H1 (cell line): ENCODE measurements at regions not wholly inside any gene's neighbourhood (a gene's known extent, or its start where the extent isn't known, plus 50 kb on each side); places are given as distances from the start of the nearest gene placed in this dataset.

Experiments
- CTCF ChIA-PET: fragments of 300-600 bp; sonication (Branson Sonifier 250); formaldehyde crosslinking; loops from one replicate; lab custom pipeline; 2021; ENCODE audit not compliant: partially characterized antibody; lab: Charles Lee
- POLR2A ChIA-PET: fragments of 300-600 bp; sonication (Branson Sonifier 250); formaldehyde crosslinking; loops from one replicate; lab custom pipeline; 2021; ENCODE audit warnings: inconsistent platforms; ENCODE audit not compliant: partially characterized antibody; lab: Charles Lee
- DNase-seq, 2 experiments: peaks; one replicate each; pipeline versions ENCODE4 v3.0.0 to v3.0.0-alpha.2; 2010 to 2022; ENCODE audit warnings: low spot score in 2 of 2, low read depth in 1 of 2, mixed read lengths in 1 of 2
- FAIRE-seq: peaks from 2 replicates; lab custom pipeline; 2011; peaks lifted over from hg19 to GRCh38; lab: Jason Lieb, UNC
- H2AFZ ChIP-seq: 2 replicates; pipeline ENCODE4 v1.8.1; 2012; ENCODE audit warnings: low read length, inconsistent platforms
- H2AK5ac ChIP-seq: 2 replicates; pipeline ENCODE4 v1.6.1; 2013; ENCODE audit warnings: low read depth, low read length
- H2BK120ac ChIP-seq: replicated peaks from 2 replicates; pipeline ENCODE3; 2013; ENCODE audit warnings: low read depth, low read length, inconsistent platforms
- H2BK12ac ChIP-seq: 2 replicates; pipeline ENCODE4 v1.6.1; 2013; ENCODE audit warnings: low read depth, low read length
- H2BK15ac ChIP-seq: 2 replicates; pipeline ENCODE4 v1.6.1; 2013; ENCODE audit warnings: low read length
- H2BK20ac ChIP-seq: 2 replicates; pipeline ENCODE4 v1.6.1; 2013; ENCODE audit warnings: low read length
- H2BK5ac ChIP-seq: 2 replicates; pipeline ENCODE4 v1.6.1; 2013; ENCODE audit warnings: low read depth, low read length
- H3K14ac ChIP-seq: 2 replicates; pipeline ENCODE4 v1.6.1; 2013; ENCODE audit warnings: inconsistent platforms; ENCODE audit not compliant: insufficient read length
- H3K18ac ChIP-seq: 2 replicates; pipeline ENCODE4 v1.6.1; 2013; ENCODE audit warnings: low read length; ENCODE audit errors: extremely low read depth
- H3K23ac ChIP-seq: 2 replicates; pipeline ENCODE4 v1.6.1; 2013; ENCODE audit warnings: inconsistent platforms; ENCODE audit not compliant: insufficient read length
- H3K23me2 ChIP-seq: 2 replicates; pipeline ENCODE4 v1.6.1; 2013; ENCODE audit warnings: low read depth, low read length
- H3K27ac ChIP-seq: 2 replicates; pipeline ENCODE4 v1.6.1; 2011; ENCODE audit warnings: low read depth, low read length, inconsistent platforms
- H3K27me3 ChIP-seq, 4 experiments: replicated peaks in 1 of 4; 1 replicate in 1 of 4; 2 replicates in 3 of 4; pipeline versions ENCODE4 v1.6.1 to v1.8.1; 2011 to 2013; ENCODE audit warnings: low read length in 3 of 4, mild to moderate bottlenecking in 3 of 4, inconsistent platforms in 2 of 4, mixed read lengths in 2 of 4, moderate library complexity in 1 of 4; ENCODE audit not compliant: control insufficient read depth in 3 of 4, insufficient read depth in 3 of 4; ENCODE audit errors: extremely low read depth in 1 of 4
- H3K36me3 ChIP-seq, 4 experiments: 2 replicates each; pipeline versions ENCODE4 v1.6.1 to v1.8.1; 2011 to 2013; ENCODE audit warnings: mild to moderate bottlenecking in 4 of 4, low read length in 3 of 4, moderate library complexity in 2 of 4, control low read depth in 1 of 4, inconsistent platforms in 1 of 4; ENCODE audit not compliant: insufficient read depth in 4 of 4, control insufficient read depth in 2 of 4
- H3K4ac ChIP-seq: replicated peaks from 2 replicates; pipeline ENCODE3; 2013; ENCODE audit warnings: low read length, low read depth, mixed read lengths, inconsistent platforms; ENCODE audit not compliant: insufficient read length
- H3K4me1 ChIP-seq, 4 experiments: replicated peaks in 1 of 4; 1 replicate in 1 of 4; 2 replicates in 3 of 4; pipeline versions ENCODE4 v1.6.1 to v1.8.1; 2011 to 2013; ENCODE audit warnings: low read length in 3 of 4, inconsistent platforms in 2 of 4, mixed read lengths in 1 of 4; ENCODE audit not compliant: insufficient read depth in 4 of 4, control insufficient read depth in 3 of 4
- H3K4me2 ChIP-seq, 2 experiments: 2 replicates each; pipeline versions ENCODE4 v1.6.1 to v1.8.1; 2011 to 2013; ENCODE audit warnings: low read depth in 2 of 2, low read length in 2 of 2, control low read depth in 1 of 2, inconsistent platforms in 1 of 2, mild to moderate bottlenecking in 1 of 2; ENCODE audit not compliant: insufficient read depth in 1 of 2
- H3K4me3 ChIP-seq, 4 experiments: fragments of 200-600, 300-600 bp in 1 of 4; sonication (generic), shearing (Covaris generic), sonication (Bioruptor Twin) in 1 of 4; 2 replicates each; pipeline versions ENCODE4 v1.5.1 to v1.8.1; 2011 to 2016; ENCODE audit warnings: low read length in 4 of 4, low read depth in 3 of 4, control low read depth in 2 of 4, inconsistent platforms in 2 of 4, mild to moderate bottlenecking in 2 of 4, mixed read lengths in 1 of 4, moderate library complexity in 1 of 4; ENCODE audit not compliant: insufficient read depth in 2 of 4; ENCODE audit errors: extremely low read depth in 1 of 4
- H3K56ac ChIP-seq: replicated peaks from 2 replicates; pipeline ENCODE3; 2013; ENCODE audit warnings: low read depth, mild to moderate bottlenecking, mixed read lengths, low read length, inconsistent platforms; ENCODE audit not compliant: insufficient read length
- H3K79me1 ChIP-seq: 2 replicates; pipeline ENCODE4 v1.6.1; 2013; ENCODE audit warnings: low read depth, low read length, control low read depth
- H3K79me2 ChIP-seq, 2 experiments: 2 replicates each; pipeline versions ENCODE4 v1.6.1 to v1.8.1; 2012 to 2013; ENCODE audit warnings: low read length in 2 of 2, mild to moderate bottlenecking in 2 of 2, inconsistent platforms in 1 of 2; ENCODE audit not compliant: insufficient read depth in 2 of 2, control insufficient read depth in 1 of 2
- H3K9ac ChIP-seq, 4 experiments: replicated peaks in 1 of 4; 1 replicate in 1 of 4; 2 replicates in 3 of 4; pipeline versions ENCODE4 v1.6.1 to v1.8.1; 2011 to 2013; ENCODE audit warnings: low read depth in 3 of 4, low read length in 3 of 4, control low read depth in 2 of 4, mild to moderate bottlenecking in 2 of 4, moderate library complexity in 2 of 4, inconsistent platforms in 1 of 4; ENCODE audit errors: extremely low read depth in 1 of 4
- H3K9me3 ChIP-seq, 2 experiments: 2 replicates each; pipeline versions ENCODE4 v1.6.1 to v1.8.1; 2012 to 2013; ENCODE audit warnings: mild to moderate bottlenecking in 2 of 2, moderate library complexity in 2 of 2, control low read depth in 1 of 2, inconsistent platforms in 1 of 2, low read depth in 1 of 2, low read length in 1 of 2, mixed read lengths in 1 of 2; ENCODE audit not compliant: insufficient read depth in 2 of 2
- H4K20me1 ChIP-seq, 2 experiments: replicated peaks in 1 of 2; 2 replicates each; pipeline versions ENCODE3 to v1.8.1; 2011 to 2013; ENCODE audit warnings: inconsistent platforms in 2 of 2, low read length in 2 of 2, mild to moderate bottlenecking in 1 of 2; ENCODE audit not compliant: insufficient read depth in 2 of 2, control insufficient read depth in 1 of 2
- H4K5ac ChIP-seq: 2 replicates; pipeline ENCODE4 v1.6.1; 2013; ENCODE audit warnings: low read length, low read depth, mixed read lengths, inconsistent platforms; ENCODE audit not compliant: insufficient read length
- H4K8ac ChIP-seq: 2 replicates; pipeline ENCODE4 v1.8.0; 2013; ENCODE audit warnings: mild to moderate bottlenecking, moderate library complexity, low read length, inconsistent platforms; ENCODE audit not compliant: insufficient read depth; ENCODE audit errors: extremely low read depth
- H4K91ac ChIP-seq: replicated peaks from 2 replicates; pipeline ENCODE3; 2013; ENCODE audit warnings: low read length, mixed read lengths, inconsistent platforms; ENCODE audit not compliant: insufficient read length
- CHD2 ChIP-seq: IDR thresholded peaks from 2 replicates; pipeline ENCODE4 v1.6.1; 2012; ENCODE audit warnings: low read length, improper control_type of control experiment
- SIX5 ChIP-seq: IDR thresholded peaks from 2 replicates; pipeline ENCODE4 v1.6.1; 2011; ENCODE audit warnings: mild to moderate bottlenecking, low read depth, low read length
- SP1 ChIP-seq: IDR thresholded peaks from 2 replicates; pipeline ENCODE4 v1.6.1; 2011; ENCODE audit warnings: low read depth, low read length
- WGBS, 2 experiments: shearing (Covaris generic) in 1 of 2; methylation state at CpG; one replicate each; pipeline versions ENCODE4 v1.1.6 to v1.1.7; 2013 to 2015; ENCODE audit warnings: low lambda C conversion rate in 2 of 2, mixed read lengths in 2 of 2, inconsistent platforms in 1 of 2, low coverage in 1 of 2, missing lambda C conversion rate in 1 of 2; ENCODE audit not compliant: insufficient replicate concordance in 2 of 2, insufficient coverage in 1 of 2, insufficient read length in 1 of 2; ENCODE audit errors: extremely low coverage in 1 of 2, missing lambda C conversion rate in 1 of 2; 5-methylcytosine and 5-hydroxymethylcytosine counted together
- TF ChIP-seq, protein P1 (sequence below): IDR thresholded peaks from 2 replicates; pipeline ENCODE4 v1.6.1; 2012; ENCODE audit warnings: low read length, inconsistent platforms
- TF ChIP-seq, protein P2 (sequence below): IDR thresholded peaks from 2 replicates; pipeline ENCODE4 v1.6.1; 2011; ENCODE audit warnings: low read length, improper control_type of control experiment

DNA sequence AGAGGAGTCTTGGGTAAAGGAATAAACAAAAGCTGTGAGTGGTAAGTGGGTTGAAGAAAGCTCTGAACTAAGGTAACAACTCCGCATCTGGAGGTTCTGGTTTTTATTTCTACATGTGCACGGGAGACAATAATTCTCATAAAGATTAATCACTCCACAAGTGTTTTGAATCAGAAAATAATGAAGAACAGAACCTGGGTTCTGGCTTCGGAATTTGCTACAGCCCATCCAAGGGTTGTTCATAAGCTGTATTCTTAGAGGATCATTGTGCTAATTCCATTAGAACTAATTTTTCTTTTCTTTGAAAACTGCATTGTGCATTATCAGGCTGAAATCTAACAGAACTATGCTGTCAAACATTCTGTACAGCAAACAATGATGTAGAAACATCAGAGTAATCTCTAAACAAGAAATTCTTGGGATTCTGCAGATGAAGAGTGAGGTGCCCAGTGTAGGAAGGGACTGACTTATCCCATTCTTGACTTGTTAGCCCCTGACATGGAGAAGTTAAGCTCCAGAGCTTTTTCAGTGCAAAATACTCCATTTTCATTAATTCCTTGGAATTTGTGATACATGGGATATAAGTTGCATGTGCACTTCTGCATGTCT, 368.2 kb downstream of the COG6 start:
- 95% methylated on average over 3 of the region's 3 CpGs; no CpG with 5 or more reads in 1 of the 2 experiments for WGBS, 2 experiments
- Histone ChIP-seq H4K91ac (no peak overlapping the region), H3K36me3 (no peaks in the 10 kb centered on the region), H3K23me2 (no peaks in the 10 kb centered on the region), H3K4ac (no peak overlapping the region), H3K18ac (no peak overlapping the region), H2BK12ac (no peak overlapping the region), H2BK120ac (no peak overlapping the region), H3K23ac (no peak overlapping the region), H3K56ac (no peak overlapping the region), H2BK20ac (no peak overlapping the region), H3K27me3 (no peaks in the 10 kb centered on the region), H3K4me1 (no peaks in the 10 kb centered on the region), H3K27ac (no peak overlapping the region), H3K79me1 (no peaks in the 10 kb centered on the region), H3K14ac (no peak overlapping the region), H3K79me2 (no peaks in the 10 kb centered on the region), H3K4me2 (no peak overlapping the region), H3K9me3 (no peaks in the 10 kb centered on the region), H4K8ac (no peak overlapping the region), H2AK5ac (no peak overlapping the region), H2AFZ (no peak overlapping the region), H2BK15ac (no peak overlapping the region), H3K4me3 (no peak overlapping the region), H2BK5ac (no peak overlapping the region), H3K9ac (no peak overlapping the region), H4K20me1 (no peaks in the 10 kb centered on the region), H4K5ac (no peak overlapping the region)
- FAIRE-seq = no peak
- TF ChIP-seq SP1 (no peak), CHD2 (no peak), SIX5 (no peak)
- TF ChIP-seq, protein P1, sequence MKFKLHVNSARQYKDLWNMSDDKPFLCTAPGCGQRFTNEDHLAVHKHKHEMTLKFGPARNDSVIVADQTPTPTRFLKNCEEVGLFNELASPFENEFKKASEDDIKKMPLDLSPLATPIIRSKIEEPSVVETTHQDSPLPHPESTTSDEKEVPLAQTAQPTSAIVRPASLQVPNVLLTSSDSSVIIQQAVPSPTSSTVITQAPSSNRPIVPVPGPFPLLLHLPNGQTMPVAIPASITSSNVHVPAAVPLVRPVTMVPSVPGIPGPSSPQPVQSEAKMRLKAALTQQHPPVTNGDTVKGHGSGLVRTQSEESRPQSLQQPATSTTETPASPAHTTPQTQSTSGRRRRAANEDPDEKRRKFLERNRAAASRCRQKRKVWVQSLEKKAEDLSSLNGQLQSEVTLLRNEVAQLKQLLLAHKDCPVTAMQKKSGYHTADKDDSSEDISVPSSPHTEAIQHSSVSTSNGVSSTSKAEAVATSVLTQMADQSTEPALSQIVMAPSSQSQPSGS = no peak
- TF ChIP-seq, protein P2, sequence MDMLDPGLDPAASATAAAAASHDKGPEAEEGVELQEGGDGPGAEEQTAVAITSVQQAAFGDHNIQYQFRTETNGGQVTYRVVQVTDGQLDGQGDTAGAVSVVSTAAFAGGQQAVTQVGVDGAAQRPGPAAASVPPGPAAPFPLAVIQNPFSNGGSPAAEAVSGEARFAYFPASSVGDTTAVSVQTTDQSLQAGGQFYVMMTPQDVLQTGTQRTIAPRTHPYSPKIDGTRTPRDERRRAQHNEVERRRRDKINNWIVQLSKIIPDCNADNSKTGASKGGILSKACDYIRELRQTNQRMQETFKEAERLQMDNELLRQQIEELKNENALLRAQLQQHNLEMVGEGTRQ = no peak
- ChIA-PET POLR2A (no interaction called here), CTCF (interaction anchor here (0.6 to 3.3 kb wide), 2 partner anchors 45 to 1238 kb away, joined by 4 to 11 read pairs; no protein-coding TSS in a partner anchor)
- DNase-seq = no peak
